RWPE2 (cell line): ENCODE measurements at regions not wholly inside any gene's neighbourhood (a gene's known extent, or its start where the extent isn't known, plus 50 kb on each side); places are given as distances from the start of the nearest gene placed in this dataset.

Source experiments
- ATAC-seq: fragments of 200-7000 bp; cut with Tn5 transposase; 3 replicates; pipeline ENCODE4 v1.9.1; 2021; ENCODE audit warnings: low read depth
- DNase-seq: peaks from one replicate; pipeline ENCODE4 v3.0.0-alpha.2; 2020; ENCODE audit warnings: low spot score
- H3K27ac ChIP-seq: fragments of 450-650 bp; 2 replicates; pipeline ENCODE4 v1.5.1; 2017; ENCODE audit warnings: mild to moderate bottlenecking; ENCODE audit not compliant: poor library complexity, severe bottlenecking
- H3K27me3 ChIP-seq: fragments of 250-450 bp; sonication (Bioruptor Pico); 2 replicates; pipeline ENCODE4 v1.5.1; 2021; ENCODE audit warnings: mild to moderate bottlenecking, moderate library complexity; ENCODE audit not compliant: insufficient read depth, poor library complexity, severe bottlenecking
- H3K36me3 ChIP-seq: fragments of 250-450 bp; sonication (Bioruptor Pico); 2 replicates; pipeline ENCODE4 v1.5.1; 2020; ENCODE audit warnings: low read depth, mild to moderate bottlenecking, moderate library complexity
- H3K4me1 ChIP-seq: fragments of 250-450 bp; sonication (Bioruptor Pico); 2 replicates; pipeline ENCODE4 v1.5.1; 2021; ENCODE audit warnings: mild to moderate bottlenecking, moderate library complexity; ENCODE audit not compliant: insufficient read depth, poor library complexity, severe bottlenecking
- H3K4me3 ChIP-seq: fragments of 250-450 bp; sonication (Bioruptor Pico); 2 replicates; pipeline ENCODE4 v1.5.1; 2021; ENCODE audit warnings: mild to moderate bottlenecking, moderate library complexity; ENCODE audit not compliant: severe bottlenecking
- H3K9me3 ChIP-seq: fragments of 250-450 bp; sonication (Bioruptor Pico); 2 replicates; pipeline ENCODE4 v1.5.1; 2021; ENCODE audit warnings: mild to moderate bottlenecking, moderate library complexity; ENCODE audit not compliant: severe bottlenecking
- TF ChIP-seq, protein P1 (sequence below): fragments of 450-650 bp; IDR thresholded peaks from one replicate; pipeline ENCODE4 v1.5.1; 2017; ENCODE audit warnings: mild to moderate bottlenecking, moderate library complexity; ENCODE audit not compliant: poor library complexity, severe bottlenecking

DNA sequence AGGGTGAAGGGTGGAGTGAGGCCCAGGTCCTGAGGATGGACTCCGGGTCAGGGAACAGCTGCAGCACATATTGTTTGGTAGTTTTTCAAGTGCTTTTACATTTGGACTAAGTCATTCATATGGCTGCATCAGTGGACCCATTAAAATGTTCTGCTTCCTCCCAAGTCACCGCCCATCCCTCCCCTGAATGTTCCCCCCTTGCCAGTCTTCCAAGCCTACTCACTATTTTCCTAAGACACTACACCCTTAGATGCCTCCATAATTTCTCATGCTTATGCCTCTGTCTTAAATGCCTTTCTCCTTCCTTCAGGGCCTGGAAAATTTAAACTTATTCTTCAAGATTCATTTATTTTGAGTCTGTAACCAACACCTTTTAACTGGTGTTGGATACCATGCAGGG lies 86.6 kb upstream of the NR4A3 start:
- ATAC-seq, result no peak
- H3K4me1 ChIP-seq, result no peaks in the 10 kb centered on the region
- H3K36me3 ChIP-seq, result no peaks in the 10 kb centered on the region
- TF ChIP-seq, protein P1, sequence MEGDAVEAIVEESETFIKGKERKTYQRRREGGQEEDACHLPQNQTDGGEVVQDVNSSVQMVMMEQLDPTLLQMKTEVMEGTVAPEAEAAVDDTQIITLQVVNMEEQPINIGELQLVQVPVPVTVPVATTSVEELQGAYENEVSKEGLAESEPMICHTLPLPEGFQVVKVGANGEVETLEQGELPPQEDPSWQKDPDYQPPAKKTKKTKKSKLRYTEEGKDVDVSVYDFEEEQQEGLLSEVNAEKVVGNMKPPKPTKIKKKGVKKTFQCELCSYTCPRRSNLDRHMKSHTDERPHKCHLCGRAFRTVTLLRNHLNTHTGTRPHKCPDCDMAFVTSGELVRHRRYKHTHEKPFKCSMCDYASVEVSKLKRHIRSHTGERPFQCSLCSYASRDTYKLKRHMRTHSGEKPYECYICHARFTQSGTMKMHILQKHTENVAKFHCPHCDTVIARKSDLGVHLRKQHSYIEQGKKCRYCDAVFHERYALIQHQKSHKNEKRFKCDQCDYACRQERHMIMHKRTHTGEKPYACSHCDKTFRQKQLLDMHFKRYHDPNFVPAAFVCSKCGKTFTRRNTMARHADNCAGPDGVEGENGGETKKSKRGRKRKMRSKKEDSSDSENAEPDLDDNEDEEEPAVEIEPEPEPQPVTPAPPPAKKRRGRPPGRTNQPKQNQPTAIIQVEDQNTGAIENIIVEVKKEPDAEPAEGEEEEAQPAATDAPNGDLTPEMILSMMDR, result no peak
- no peak for DNase-seq
- H3K9me3 ChIP-seq, result no peaks in the 10 kb centered on the region
- no peak overlapping the region for H3K4me3 ChIP-seq
- H3K27ac ChIP-seq, result no peak overlapping the region
- no peaks in the 10 kb centered on the region for H3K27me3 ChIP-seq

DNA sequence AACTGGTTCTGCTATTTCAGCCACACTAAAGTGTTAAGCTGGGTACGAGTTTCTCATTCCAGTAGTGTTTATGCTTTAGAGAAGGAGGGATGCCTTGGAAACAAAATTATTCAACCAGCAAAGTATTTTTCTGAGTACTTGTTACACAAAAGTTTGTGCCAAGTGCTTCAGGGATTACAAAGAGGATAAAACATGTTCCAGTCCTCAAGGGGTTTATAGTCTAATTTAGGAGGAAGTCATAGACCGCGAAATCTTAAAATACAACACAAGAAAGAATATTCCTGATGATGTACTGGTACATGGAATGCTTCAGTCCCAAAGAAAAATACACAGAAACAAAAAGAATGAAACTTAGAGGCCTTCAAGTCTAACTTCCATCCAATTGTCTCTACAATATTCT lies 85.4 kb upstream of the NR4A3 start:
- Histone ChIP-seq H3K27ac (no peak overlapping the region), H3K36me3 (no peaks in the 10 kb centered on the region), H3K9me3 (no peaks in the 10 kb centered on the region), H3K4me3 (no peak overlapping the region), H3K4me1 (no peaks in the 10 kb centered on the region), H3K27me3 (no peaks in the 10 kb centered on the region)
- DNase-seq, result no peak
- no peak for ATAC-seq
- TF ChIP-seq, protein P1, result no peak

DNA sequence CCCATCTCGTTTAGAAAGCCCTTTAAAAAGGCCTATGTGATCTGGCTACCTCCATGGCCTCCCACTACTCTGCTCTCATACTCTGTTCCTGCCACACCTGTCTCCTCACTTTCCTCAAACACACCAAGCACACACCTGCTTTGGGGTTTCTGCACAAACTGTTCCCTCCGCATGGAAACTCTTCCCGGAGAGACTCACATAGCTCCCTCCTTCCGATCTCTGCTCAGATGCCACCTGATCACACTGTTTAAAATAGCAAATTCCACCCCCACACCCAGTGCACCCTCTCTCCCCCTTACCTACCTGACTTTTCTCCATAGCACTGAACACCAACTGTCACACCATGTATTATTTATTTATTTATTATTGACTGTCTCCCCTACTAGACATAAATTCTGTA lies 84.0 kb upstream of the NR4A3 start:
- DNase-seq, result no peak

DNA sequence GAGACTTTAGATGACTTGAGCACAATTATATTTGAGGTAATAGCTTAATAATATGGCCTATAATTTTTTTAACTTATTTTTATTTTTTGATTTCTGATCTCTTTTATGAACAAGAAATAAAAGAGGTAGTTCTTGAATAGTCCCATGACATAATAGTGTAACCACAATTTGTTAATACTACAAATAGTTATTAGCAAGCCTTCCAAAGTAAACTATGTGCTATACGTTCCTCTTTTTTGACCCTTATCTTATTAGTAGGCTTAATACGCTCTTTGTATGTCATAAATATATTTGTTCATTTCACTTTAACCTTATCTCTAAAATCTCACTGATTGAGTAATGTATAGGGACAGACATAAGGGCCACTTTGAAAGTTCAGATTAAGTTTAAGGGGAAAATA lies 78.7 kb upstream of the NR4A3 start:
- no peaks in the 10 kb centered on the region for H3K27me3 ChIP-seq
- DNase-seq (no peak), ATAC-seq (no peak)
- H3K4me1 ChIP-seq, result no peaks in the 10 kb centered on the region
- TF ChIP-seq, protein P1, result no peak
- no peaks in the 10 kb centered on the region for H3K9me3 ChIP-seq
- H3K36me3 ChIP-seq, result no peaks in the 10 kb centered on the region
- no peak overlapping the region for H3K4me3 ChIP-seq
- no peak overlapping the region for H3K27ac ChIP-seq

More for the DNA sequence above, 84.0 kb upstream of the NR4A3 start:
- no peaks in the 10 kb centered on the region for H3K27me3 ChIP-seq
- no peak overlapping the region for H3K4me3 ChIP-seq
- H3K4me1 ChIP-seq, result no peaks in the 10 kb centered on the region
- TF ChIP-seq, protein P1, result no peak
- no peaks in the 10 kb centered on the region for H3K36me3 ChIP-seq
- H3K27ac ChIP-seq, result no peak overlapping the region
- H3K9me3 ChIP-seq, result no peaks in the 10 kb centered on the region
- ATAC-seq, result no peak

DNA sequence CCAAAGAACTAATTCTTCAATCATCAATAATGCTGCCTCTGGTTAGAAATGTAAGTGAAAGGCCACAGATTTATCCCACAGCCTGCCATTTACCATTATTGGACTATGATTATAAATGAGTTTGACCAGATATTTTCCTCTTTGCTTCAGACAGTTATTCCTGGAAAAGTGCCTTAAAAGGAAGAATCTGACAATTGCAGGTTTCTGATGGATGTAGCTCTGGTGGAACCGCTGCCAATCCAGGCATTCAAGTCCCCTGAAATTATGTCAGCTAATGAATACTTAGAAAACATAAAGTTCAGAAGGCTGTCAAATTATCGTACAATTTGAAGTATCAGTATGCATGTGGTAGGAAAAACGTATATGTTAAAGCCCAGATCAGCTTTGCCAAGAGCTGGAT lies 78.2 kb upstream of the NR4A3 start:
- no peak for ATAC-seq
- Histone ChIP-seq H3K9me3 (no peaks in the 10 kb centered on the region), H3K27me3 (no peaks in the 10 kb centered on the region), H3K27ac (no peak overlapping the region), H3K4me3 (no peak overlapping the region), H3K4me1 (no peaks in the 10 kb centered on the region), H3K36me3 (no peaks in the 10 kb centered on the region)
- TF ChIP-seq, protein P1, result no peak
- no peak for DNase-seq
